H1 (cell line): ENCODE measurements at regions not wholly inside any gene's neighbourhood (a gene's known extent, or its start where the extent isn't known, plus 50 kb on each side); places are given as distances from the start of the nearest gene placed in this dataset.

ENCODE experiments used
- CTCF ChIA-PET: fragments of 300-600 bp; sonication (Branson Sonifier 250); formaldehyde crosslinking; loops from one replicate; lab custom pipeline; 2021; ENCODE audit not compliant: partially characterized antibody; lab: Charles Lee
- POLR2A ChIA-PET: fragments of 300-600 bp; sonication (Branson Sonifier 250); formaldehyde crosslinking; loops from one replicate; lab custom pipeline; 2021; ENCODE audit warnings: inconsistent platforms; ENCODE audit not compliant: partially characterized antibody; lab: Charles Lee
- DNase-seq, 2 experiments: peaks; one replicate each; pipeline versions ENCODE4 v3.0.0 to v3.0.0-alpha.2; 2010 to 2022; ENCODE audit warnings: low spot score in 2 of 2, low read depth in 1 of 2, mixed read lengths in 1 of 2
- FAIRE-seq: peaks from 2 replicates; lab custom pipeline; 2011; peaks lifted over from hg19 to GRCh38; lab: Jason Lieb, UNC
- H2AFZ ChIP-seq: 2 replicates; pipeline ENCODE4 v1.8.1; 2012; ENCODE audit warnings: low read length, inconsistent platforms
- H2AK5ac ChIP-seq: 2 replicates; pipeline ENCODE4 v1.6.1; 2013; ENCODE audit warnings: low read depth, low read length
- H2BK120ac ChIP-seq: replicated peaks from 2 replicates; pipeline ENCODE3; 2013; ENCODE audit warnings: low read depth, low read length, inconsistent platforms
- H2BK12ac ChIP-seq: 2 replicates; pipeline ENCODE4 v1.6.1; 2013; ENCODE audit warnings: low read depth, low read length
- H2BK15ac ChIP-seq: 2 replicates; pipeline ENCODE4 v1.6.1; 2013; ENCODE audit warnings: low read length
- H2BK20ac ChIP-seq: 2 replicates; pipeline ENCODE4 v1.6.1; 2013; ENCODE audit warnings: low read length
- H2BK5ac ChIP-seq: 2 replicates; pipeline ENCODE4 v1.6.1; 2013; ENCODE audit warnings: low read depth, low read length
- H3K14ac ChIP-seq: 2 replicates; pipeline ENCODE4 v1.6.1; 2013; ENCODE audit warnings: inconsistent platforms; ENCODE audit not compliant: insufficient read length
- H3K18ac ChIP-seq: 2 replicates; pipeline ENCODE4 v1.6.1; 2013; ENCODE audit warnings: low read length; ENCODE audit errors: extremely low read depth
- H3K23ac ChIP-seq: 2 replicates; pipeline ENCODE4 v1.6.1; 2013; ENCODE audit warnings: inconsistent platforms; ENCODE audit not compliant: insufficient read length
- H3K23me2 ChIP-seq: 2 replicates; pipeline ENCODE4 v1.6.1; 2013; ENCODE audit warnings: low read depth, low read length
- H3K27ac ChIP-seq: 2 replicates; pipeline ENCODE4 v1.6.1; 2011; ENCODE audit warnings: low read depth, low read length, inconsistent platforms
- H3K27me3 ChIP-seq, 4 experiments: replicated peaks in 1 of 4; 1 replicate in 1 of 4; 2 replicates in 3 of 4; pipeline versions ENCODE4 v1.6.1 to v1.8.1; 2011 to 2013; ENCODE audit warnings: low read length in 3 of 4, mild to moderate bottlenecking in 3 of 4, inconsistent platforms in 2 of 4, mixed read lengths in 2 of 4, moderate library complexity in 1 of 4; ENCODE audit not compliant: control insufficient read depth in 3 of 4, insufficient read depth in 3 of 4; ENCODE audit errors: extremely low read depth in 1 of 4
- H3K36me3 ChIP-seq, 4 experiments: 2 replicates each; pipeline versions ENCODE4 v1.6.1 to v1.8.1; 2011 to 2013; ENCODE audit warnings: mild to moderate bottlenecking in 4 of 4, low read length in 3 of 4, moderate library complexity in 2 of 4, control low read depth in 1 of 4, inconsistent platforms in 1 of 4; ENCODE audit not compliant: insufficient read depth in 4 of 4, control insufficient read depth in 2 of 4
- H3K4ac ChIP-seq: replicated peaks from 2 replicates; pipeline ENCODE3; 2013; ENCODE audit warnings: low read length, low read depth, mixed read lengths, inconsistent platforms; ENCODE audit not compliant: insufficient read length
- H3K4me1 ChIP-seq, 4 experiments: replicated peaks in 1 of 4; 1 replicate in 1 of 4; 2 replicates in 3 of 4; pipeline versions ENCODE4 v1.6.1 to v1.8.1; 2011 to 2013; ENCODE audit warnings: low read length in 3 of 4, inconsistent platforms in 2 of 4, mixed read lengths in 1 of 4; ENCODE audit not compliant: insufficient read depth in 4 of 4, control insufficient read depth in 3 of 4
- H3K4me2 ChIP-seq, 2 experiments: 2 replicates each; pipeline versions ENCODE4 v1.6.1 to v1.8.1; 2011 to 2013; ENCODE audit warnings: low read depth in 2 of 2, low read length in 2 of 2, control low read depth in 1 of 2, inconsistent platforms in 1 of 2, mild to moderate bottlenecking in 1 of 2; ENCODE audit not compliant: insufficient read depth in 1 of 2
- H3K4me3 ChIP-seq, 4 experiments: fragments of 200-600, 300-600 bp in 1 of 4; sonication (generic), shearing (Covaris generic), sonication (Bioruptor Twin) in 1 of 4; 2 replicates each; pipeline versions ENCODE4 v1.5.1 to v1.8.1; 2011 to 2016; ENCODE audit warnings: low read length in 4 of 4, low read depth in 3 of 4, control low read depth in 2 of 4, inconsistent platforms in 2 of 4, mild to moderate bottlenecking in 2 of 4, mixed read lengths in 1 of 4, moderate library complexity in 1 of 4; ENCODE audit not compliant: insufficient read depth in 2 of 4; ENCODE audit errors: extremely low read depth in 1 of 4
- H3K56ac ChIP-seq: replicated peaks from 2 replicates; pipeline ENCODE3; 2013; ENCODE audit warnings: low read depth, mild to moderate bottlenecking, mixed read lengths, low read length, inconsistent platforms; ENCODE audit not compliant: insufficient read length
- H3K79me1 ChIP-seq: 2 replicates; pipeline ENCODE4 v1.6.1; 2013; ENCODE audit warnings: low read depth, low read length, control low read depth
- H3K79me2 ChIP-seq, 2 experiments: 2 replicates each; pipeline versions ENCODE4 v1.6.1 to v1.8.1; 2012 to 2013; ENCODE audit warnings: low read length in 2 of 2, mild to moderate bottlenecking in 2 of 2, inconsistent platforms in 1 of 2; ENCODE audit not compliant: insufficient read depth in 2 of 2, control insufficient read depth in 1 of 2
- H3K9ac ChIP-seq, 4 experiments: replicated peaks in 1 of 4; 1 replicate in 1 of 4; 2 replicates in 3 of 4; pipeline versions ENCODE4 v1.6.1 to v1.8.1; 2011 to 2013; ENCODE audit warnings: low read depth in 3 of 4, low read length in 3 of 4, control low read depth in 2 of 4, mild to moderate bottlenecking in 2 of 4, moderate library complexity in 2 of 4, inconsistent platforms in 1 of 4; ENCODE audit errors: extremely low read depth in 1 of 4
- H3K9me3 ChIP-seq, 2 experiments: 2 replicates each; pipeline versions ENCODE4 v1.6.1 to v1.8.1; 2012 to 2013; ENCODE audit warnings: mild to moderate bottlenecking in 2 of 2, moderate library complexity in 2 of 2, control low read depth in 1 of 2, inconsistent platforms in 1 of 2, low read depth in 1 of 2, low read length in 1 of 2, mixed read lengths in 1 of 2; ENCODE audit not compliant: insufficient read depth in 2 of 2
- H4K20me1 ChIP-seq, 2 experiments: replicated peaks in 1 of 2; 2 replicates each; pipeline versions ENCODE3 to v1.8.1; 2011 to 2013; ENCODE audit warnings: inconsistent platforms in 2 of 2, low read length in 2 of 2, mild to moderate bottlenecking in 1 of 2; ENCODE audit not compliant: insufficient read depth in 2 of 2, control insufficient read depth in 1 of 2
- H4K5ac ChIP-seq: 2 replicates; pipeline ENCODE4 v1.6.1; 2013; ENCODE audit warnings: low read length, low read depth, mixed read lengths, inconsistent platforms; ENCODE audit not compliant: insufficient read length
- H4K8ac ChIP-seq: 2 replicates; pipeline ENCODE4 v1.8.0; 2013; ENCODE audit warnings: mild to moderate bottlenecking, moderate library complexity, low read length, inconsistent platforms; ENCODE audit not compliant: insufficient read depth; ENCODE audit errors: extremely low read depth
- H4K91ac ChIP-seq: replicated peaks from 2 replicates; pipeline ENCODE3; 2013; ENCODE audit warnings: low read length, mixed read lengths, inconsistent platforms; ENCODE audit not compliant: insufficient read length
- ASH2L ChIP-seq: fragments of 200-600, 300-600 bp; sonication (generic); IDR thresholded peaks from one replicate; pipeline ENCODE4 v1.7.1; 2017; ENCODE audit warnings: low read length
- ATF2 ChIP-seq: IDR thresholded peaks from 2 replicates; pipeline ENCODE4 v1.6.1; 2012; ENCODE audit warnings: low read length, inconsistent platforms
- BCL11A ChIP-seq, 2 experiments: IDR thresholded peaks; one replicate each; pipeline ENCODE4 v1.6.1; 2011; ENCODE audit warnings: low read depth in 2 of 2, low read length in 2 of 2, mild to moderate bottlenecking in 2 of 2
- BRCA1 ChIP-seq: IDR thresholded peaks from 2 replicates; pipeline ENCODE4 v1.6.1; 2012; ENCODE audit warnings: low read depth, low read length, improper control_type of control experiment
- CBX5 ChIP-seq: fragments of 300-800, 300-1000 bp; sonication (generic); IDR thresholded peaks from 2 replicates; pipeline ENCODE4 v1.7.1; 2016; ENCODE audit warnings: antibody characterized with exemption, low read length, low read depth
- CBX8 ChIP-seq: fragments of 300-800, 300-1000 bp; sonication (generic); IDR thresholded peaks from 2 replicates; pipeline ENCODE4 v1.7.1; 2016; ENCODE audit warnings: low read depth, low read length, borderline replicate concordance
- CHD2 ChIP-seq: IDR thresholded peaks from 2 replicates; pipeline ENCODE4 v1.6.1; 2012; ENCODE audit warnings: low read length, improper control_type of control experiment
- HDAC6 ChIP-seq: IDR thresholded peaks from one replicate; pipeline ENCODE4 v1.7.1; 2012; ENCODE audit warnings: low read depth, mild to moderate bottlenecking, inconsistent platforms, low read length, moderate library complexity
- KDM1A ChIP-seq: fragments of 200-600, 300-600 bp; sonication (generic); IDR thresholded peaks from 2 replicates; pipeline ENCODE4 v1.7.1; 2016; ENCODE audit warnings: mild to moderate bottlenecking, low read length, borderline replicate concordance
- POLR2AphosphoS5 ChIP-seq: IDR thresholded peaks from 2 replicates; pipeline ENCODE4 v1.6.1; 2011; ENCODE audit warnings: low read depth, low read length
- RNF2 ChIP-seq: fragments of 200-900, 300-1000 bp; sonication (generic); IDR thresholded peaks from 2 replicates; pipeline ENCODE4 v1.7.1; 2016; ENCODE audit warnings: borderline replicate concordance, low read depth, mild to moderate bottlenecking, antibody characterized with exemption, low read length; ENCODE audit not compliant: poor library complexity, severe bottlenecking; ENCODE audit errors: missing control alignments
- SUZ12 ChIP-seq: fragments of 200-600 bp; sonication (generic); IDR thresholded peaks from 2 replicates; pipeline ENCODE4 v1.6.1; 2012; ENCODE audit warnings: mild to moderate bottlenecking, inconsistent platforms, low read length, moderate library complexity, mixed read lengths
- USF2 ChIP-seq: IDR thresholded peaks from 2 replicates; pipeline ENCODE4 v1.6.1; 2011; ENCODE audit warnings: low read length, improper control_type of control experiment
- ZNF274 ChIP-seq: IDR thresholded peaks from 2 replicates; pipeline ENCODE4 v1.7.0; 2012; ENCODE audit warnings: low read length, borderline replicate concordance; ENCODE audit errors: extremely low read depth

- no peak overlapping the region for H3K9ac ChIP-seq
- FAIRE-seq = no peak
- no peaks in the 10 kb centered on the region for H3K9me3 ChIP-seq
- H2BK120ac ChIP-seq = no peak overlapping the region
- no peak overlapping the region for H4K5ac ChIP-seq
- H2AFZ ChIP-seq = no peak overlapping the region
- H2BK15ac ChIP-seq = no peak overlapping the region
- no peaks in the 10 kb centered on the region for H3K4me1 ChIP-seq
- DNase-seq = no peak
- no peak overlapping the region for H3K18ac ChIP-seq
- no peak overlapping the region for H2BK5ac ChIP-seq
- H2BK12ac ChIP-seq = no peak overlapping the region
- no peaks in the 10 kb centered on the region for H3K79me2 ChIP-seq
- no peaks in the 10 kb centered on the region for H3K36me3 ChIP-seq
- CTCF ChIA-PET = no interaction called here
- H3K27me3 ChIP-seq = no peaks in the 10 kb centered on the region
- no peak overlapping the region for H3K4me3 ChIP-seq
- no peaks in the 10 kb centered on the region for H3K23me2 ChIP-seq
- H3K4me2 ChIP-seq = no peak overlapping the region
- no peak overlapping the region for H3K56ac ChIP-seq
- H3K4ac ChIP-seq = no peak overlapping the region
- H4K8ac ChIP-seq = no peak overlapping the region
- H2BK20ac ChIP-seq = no peak overlapping the region
- H3K14ac ChIP-seq = no peak overlapping the region
- no peaks in the 10 kb centered on the region for H3K79me1 ChIP-seq
- no peaks in the 10 kb centered on the region for H4K20me1 ChIP-seq
- H3K27ac ChIP-seq = no peak overlapping the region
- no peak overlapping the region for H3K23ac ChIP-seq
- no peak overlapping the region for H4K91ac ChIP-seq
- POLR2A ChIA-PET = no interaction called here
- no peak overlapping the region for H2AK5ac ChIP-seq
- TF ChIP-seq KDM1A (no peak), HDAC6 (no peak), CBX5 (no peak), BCL11A (IDR thresholded peaks at IDR 0.05; ENCODE audit: low read depth in 2 of 2, low read length in 2 of 2) (no peak), ASH2L (no peak), POLR2AphosphoS5 (no peak), ZNF274 (no peak), SUZ12 (no peak), BRCA1 (no peak), ATF2 (no peak), CHD2 (no peak), USF2 (no peak), RNF2 (no peak), CBX8 (no peak)
These were observed 146.8 kb downstream of the TFAP2B start for GRCh38 chr6:50965495-50965894.
